AG09319 (cell line): ENCODE measurements at regions not wholly inside any gene's neighbourhood (a gene's known extent, or its start where the extent isn't known, plus 50 kb on each side); places are given as distances from the start of the nearest gene placed in this dataset.
A peak's percentile ranks its signal among the peaks of the same experiment; 100 is the strongest.

ENCODE experiments used
- DNase-seq: peaks from one replicate; pipeline ENCODE4 v3.0.0-alpha.2; 2010; ENCODE audit warnings: low read depth; ENCODE audit errors: extremely low read depth
- TF ChIP-seq, protein P1 (sequence below): IDR thresholded peaks from 2 replicates; pipeline ENCODE4 v1.5.1; 2011; ENCODE audit warnings: low read depth, mild to moderate bottlenecking, inconsistent platforms, low read length, moderate library complexity

- TF ChIP-seq, protein P1, sequence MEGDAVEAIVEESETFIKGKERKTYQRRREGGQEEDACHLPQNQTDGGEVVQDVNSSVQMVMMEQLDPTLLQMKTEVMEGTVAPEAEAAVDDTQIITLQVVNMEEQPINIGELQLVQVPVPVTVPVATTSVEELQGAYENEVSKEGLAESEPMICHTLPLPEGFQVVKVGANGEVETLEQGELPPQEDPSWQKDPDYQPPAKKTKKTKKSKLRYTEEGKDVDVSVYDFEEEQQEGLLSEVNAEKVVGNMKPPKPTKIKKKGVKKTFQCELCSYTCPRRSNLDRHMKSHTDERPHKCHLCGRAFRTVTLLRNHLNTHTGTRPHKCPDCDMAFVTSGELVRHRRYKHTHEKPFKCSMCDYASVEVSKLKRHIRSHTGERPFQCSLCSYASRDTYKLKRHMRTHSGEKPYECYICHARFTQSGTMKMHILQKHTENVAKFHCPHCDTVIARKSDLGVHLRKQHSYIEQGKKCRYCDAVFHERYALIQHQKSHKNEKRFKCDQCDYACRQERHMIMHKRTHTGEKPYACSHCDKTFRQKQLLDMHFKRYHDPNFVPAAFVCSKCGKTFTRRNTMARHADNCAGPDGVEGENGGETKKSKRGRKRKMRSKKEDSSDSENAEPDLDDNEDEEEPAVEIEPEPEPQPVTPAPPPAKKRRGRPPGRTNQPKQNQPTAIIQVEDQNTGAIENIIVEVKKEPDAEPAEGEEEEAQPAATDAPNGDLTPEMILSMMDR = no peak
- DNase-seq = no peak
These were observed 555.1 kb downstream of the EBF1 start for GRCh38 chr5:158544388-158545339.

- TF ChIP-seq, protein P1 = no peak
These were observed 556.0 kb downstream of the EBF1 start for GRCh38 chr5:158543539-158544387.

DNA sequence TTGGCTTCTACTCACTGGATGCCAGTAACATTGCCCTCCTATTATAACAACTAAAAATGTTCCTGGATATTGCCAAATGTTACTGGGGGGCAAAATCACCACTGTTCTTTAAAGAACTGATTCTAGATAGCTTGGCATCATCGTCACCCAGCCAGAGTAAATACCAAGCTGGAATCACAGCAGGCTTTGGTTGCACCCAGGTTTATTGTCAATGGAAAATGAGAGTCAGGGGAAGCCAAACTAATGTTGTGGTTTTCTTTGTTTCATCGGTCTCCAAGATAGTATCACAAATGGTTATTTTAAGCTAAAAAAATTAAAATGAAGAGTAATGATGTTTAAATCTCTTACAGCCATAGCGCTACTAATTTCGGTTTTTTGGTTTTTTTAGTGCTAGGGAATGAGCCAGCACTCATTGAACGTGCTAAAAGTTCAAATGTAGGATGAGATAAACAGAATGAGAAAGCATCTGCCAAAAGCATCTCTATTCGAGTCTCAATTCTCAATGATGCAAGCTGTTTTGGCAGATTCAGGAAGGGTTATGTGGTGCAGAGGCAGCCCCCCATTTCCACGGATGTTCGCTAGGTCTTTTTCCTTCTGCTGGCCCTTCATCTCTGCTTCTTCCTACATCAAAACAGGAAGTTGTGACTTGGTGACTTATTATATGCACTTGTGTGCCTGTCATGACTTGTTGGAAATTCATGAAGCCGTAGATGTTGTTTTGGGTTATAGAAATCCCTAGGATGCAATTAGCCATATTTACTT lies 558.0 kb downstream of the EBF1 start:
- TF ChIP-seq, protein P1 = no peak
- no peak for DNase-seq

More at GRCh38 chr5:158543539-158544387, 556.0 kb downstream of the EBF1 start:
- peak; percentile 57 for DNase-seq

- TF ChIP-seq, protein P1 = no peak
- no peak for DNase-seq
These were observed 561.1 kb downstream of the EBF1 start for GRCh38 chr5:158538506-158539074.

DNA sequence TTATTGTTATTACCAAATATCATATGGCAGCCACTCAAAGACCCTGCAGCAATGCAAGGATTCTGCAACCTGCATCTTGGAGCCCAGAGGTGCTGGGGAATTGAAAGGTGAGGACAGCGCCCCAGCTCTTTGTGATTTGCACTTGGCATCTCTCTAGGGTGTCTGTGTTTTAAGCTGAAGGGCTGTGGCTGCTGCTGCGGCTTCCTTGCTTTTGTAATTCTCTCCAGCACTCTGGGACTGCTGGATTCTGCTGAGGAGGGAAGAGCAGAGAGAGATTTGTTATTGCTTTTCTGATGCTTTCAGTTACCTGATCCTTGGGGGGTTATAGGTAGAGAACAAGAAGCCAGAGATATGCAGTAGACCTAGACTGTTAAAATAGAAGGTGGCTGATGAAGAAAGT lies 562.4 kb downstream of the EBF1 start:
- DNase-seq = no peak
- TF ChIP-seq, protein P1 = no peak

DNA sequence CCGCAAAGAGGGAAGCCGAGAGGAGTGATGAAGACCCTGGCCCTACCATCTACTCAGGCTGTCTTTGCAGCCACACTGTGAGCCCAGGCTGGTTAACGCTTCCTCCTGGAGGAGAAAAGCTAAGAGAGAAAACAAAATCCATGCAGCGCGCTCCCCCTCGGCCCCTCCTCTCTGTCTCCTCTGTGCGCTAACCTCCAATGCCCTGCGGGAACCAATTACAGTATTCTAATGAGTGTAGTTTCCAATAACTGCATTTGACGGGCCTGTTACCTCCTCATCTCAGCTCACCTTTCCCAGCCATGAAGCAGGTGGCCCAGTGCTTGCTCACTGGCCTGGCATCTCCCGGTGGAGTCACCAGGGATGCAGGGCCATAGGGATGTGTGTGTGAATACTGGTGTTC lies 565.5 kb downstream of the EBF1 start:
- DNase-seq = no peak
- TF ChIP-seq, protein P1 = no peak
